Mucosa of descending colon (tissue), 3 donors: ENCODE measurements at regions not wholly inside any gene's neighbourhood (a gene's known extent, or its start where the extent isn't known, plus 50 kb on each side); places are given as distances from the start of the nearest gene placed in this dataset.

Experiments
- ATAC-seq: fragments of 200-7000 bp; cut with Tn5 transposase; one replicate; pipeline ENCODE4 v1.9.1; 2020; ENCODE audit warnings: mild to moderate bottlenecking, moderate library complexity
- DNase-seq, 3 donors: peaks; one replicate each; pipeline ENCODE4 v3.0.0-alpha.2; 2020
- H3K36me3 ChIP-seq: fragments of 200-600 bp; one replicate; pipeline ENCODE4 v1.8.0; 2021; ENCODE audit warnings: low read depth, mild to moderate bottlenecking
- H3K4me1 ChIP-seq: fragments of 200-600 bp; one replicate; pipeline ENCODE4 v1.8.0; 2021; ENCODE audit warnings: low read depth, mild to moderate bottlenecking
- H3K4me3 ChIP-seq: fragments of 200-600 bp; one replicate; pipeline ENCODE4 v1.8.0; 2021; ENCODE audit warnings: mild to moderate bottlenecking
- H3K9me3 ChIP-seq: fragments of 200-600 bp; one replicate; pipeline ENCODE4 v1.8.0; 2021; ENCODE audit warnings: mild to moderate bottlenecking
- intact Hi-C, 2 donors: fragments of 100-400 bp; cut with DNase I in 1 of 2; cut with micrococcal nuclease in 1 of 2; formaldehyde crosslinking; loops; one replicate each; pipeline versions ENCODE4 v1.11.0 to v1.11.1; 2022; cut with DNase I, micrococcal nuclease
- TF ChIP-seq, protein P1 (sequence below): fragments of 200-600 bp; IDR thresholded peaks from one replicate; pipeline ENCODE4 v1.8.0; 2022; ENCODE audit warnings: antibody characterized with exemption, mild to moderate bottlenecking
- donor health status: DM: no; HTN: no; CAD: no; lungs with moderate emphysema.
- donor health status: DM: no; HTN: no; CAD: no.
- donor health status: DM: no; HTN: yes; CAD: no.

DNA sequence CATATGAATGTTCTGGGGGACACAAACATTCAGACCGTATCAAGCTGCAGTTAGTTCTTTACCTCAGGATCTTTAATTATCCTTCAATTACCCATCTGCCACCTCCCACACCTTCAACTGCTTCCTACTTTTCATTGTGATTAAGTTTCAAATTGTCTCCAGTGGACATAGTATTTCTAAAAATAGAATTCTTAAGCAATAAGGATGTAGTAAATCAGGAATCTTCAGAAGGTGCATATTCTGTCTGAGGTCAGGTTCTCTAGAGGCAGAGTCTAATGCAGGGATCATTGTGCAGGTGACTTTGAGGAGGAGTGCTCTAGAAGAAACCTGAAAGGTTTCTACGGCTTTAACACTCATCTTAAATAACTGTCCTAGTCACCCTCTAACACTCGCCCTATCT lies 102.6 kb upstream of the PPP2R5A start:
- intact Hi-C loops: no loop called here
- ATAC-seq: peak; percentile 61
- no peaks in the 10 kb centered on the region for H3K9me3 ChIP-seq

GRCh38 chr1:212186427-212187207 lies 98.6 kb upstream of the PPP2R5A start:
- Histone ChIP-seq H3K4me3 (no peak overlapping the region), H3K36me3 (no peaks in the 10 kb centered on the region), H3K4me1 (no peaks in the 10 kb centered on the region), H3K9me3 (no peaks in the 10 kb centered on the region)
- intact Hi-C loops: no loop called here
- peak in 1 of 3 donors; percentile 59 for DNase-seq
- TF ChIP-seq, protein P1, sequence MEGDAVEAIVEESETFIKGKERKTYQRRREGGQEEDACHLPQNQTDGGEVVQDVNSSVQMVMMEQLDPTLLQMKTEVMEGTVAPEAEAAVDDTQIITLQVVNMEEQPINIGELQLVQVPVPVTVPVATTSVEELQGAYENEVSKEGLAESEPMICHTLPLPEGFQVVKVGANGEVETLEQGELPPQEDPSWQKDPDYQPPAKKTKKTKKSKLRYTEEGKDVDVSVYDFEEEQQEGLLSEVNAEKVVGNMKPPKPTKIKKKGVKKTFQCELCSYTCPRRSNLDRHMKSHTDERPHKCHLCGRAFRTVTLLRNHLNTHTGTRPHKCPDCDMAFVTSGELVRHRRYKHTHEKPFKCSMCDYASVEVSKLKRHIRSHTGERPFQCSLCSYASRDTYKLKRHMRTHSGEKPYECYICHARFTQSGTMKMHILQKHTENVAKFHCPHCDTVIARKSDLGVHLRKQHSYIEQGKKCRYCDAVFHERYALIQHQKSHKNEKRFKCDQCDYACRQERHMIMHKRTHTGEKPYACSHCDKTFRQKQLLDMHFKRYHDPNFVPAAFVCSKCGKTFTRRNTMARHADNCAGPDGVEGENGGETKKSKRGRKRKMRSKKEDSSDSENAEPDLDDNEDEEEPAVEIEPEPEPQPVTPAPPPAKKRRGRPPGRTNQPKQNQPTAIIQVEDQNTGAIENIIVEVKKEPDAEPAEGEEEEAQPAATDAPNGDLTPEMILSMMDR: no peak
- peak; percentile 96 for ATAC-seq

More for the DNA sequence above, 102.6 kb upstream of the PPP2R5A start:
- TF ChIP-seq, protein P1: no peak
- no peak overlapping the region for H3K4me3 ChIP-seq
- H3K4me1 ChIP-seq: no peaks in the 10 kb centered on the region
- no peak for DNase-seq
- H3K36me3 ChIP-seq: no peaks in the 10 kb centered on the region

DNA sequence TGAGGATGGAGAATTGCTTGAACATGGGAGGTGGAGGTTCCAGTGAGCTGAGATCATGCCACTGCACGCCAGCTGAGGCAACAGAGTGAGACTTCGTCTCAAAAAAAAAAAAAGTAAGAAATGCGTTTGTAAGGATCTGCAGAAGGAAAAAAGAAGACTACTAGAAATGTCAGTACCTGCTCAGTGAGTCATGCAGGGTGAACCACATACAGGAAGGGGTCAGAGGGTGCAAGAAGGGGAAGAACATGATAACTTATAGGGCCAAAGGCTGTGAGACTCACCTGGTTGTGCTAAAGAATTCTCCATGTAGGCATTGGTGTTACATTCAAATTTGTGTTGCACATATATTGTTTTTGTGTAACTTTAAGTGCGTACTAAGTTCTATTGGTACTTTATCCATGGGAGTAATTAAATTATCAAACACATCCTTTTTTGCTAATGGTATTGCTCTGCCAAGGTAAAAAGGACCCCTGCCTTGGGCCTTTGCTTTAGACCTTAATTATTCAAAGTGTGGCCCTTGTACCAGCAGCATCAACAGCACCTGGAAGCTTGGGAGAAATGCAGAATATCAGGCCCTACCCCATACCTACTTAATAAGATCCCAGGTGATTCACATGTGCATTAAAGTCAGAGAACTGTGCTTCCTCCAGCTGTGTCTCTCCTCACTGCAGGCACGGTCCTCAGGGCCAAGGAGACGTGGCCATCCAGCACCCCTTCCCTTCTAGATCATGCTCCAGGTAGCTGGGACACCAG lies 96.4 kb upstream of the PPP2R5A start:
- no peak for ATAC-seq
- TF ChIP-seq, protein P1: no peak
- no peak overlapping the region for H3K4me3 ChIP-seq
- intact Hi-C loops: no loop called here
- DNase-seq: no peak
- no peaks in the 10 kb centered on the region for H3K36me3 ChIP-seq
- H3K4me1 ChIP-seq: no peaks in the 10 kb centered on the region
- H3K9me3 ChIP-seq: no peaks in the 10 kb centered on the region

DNA sequence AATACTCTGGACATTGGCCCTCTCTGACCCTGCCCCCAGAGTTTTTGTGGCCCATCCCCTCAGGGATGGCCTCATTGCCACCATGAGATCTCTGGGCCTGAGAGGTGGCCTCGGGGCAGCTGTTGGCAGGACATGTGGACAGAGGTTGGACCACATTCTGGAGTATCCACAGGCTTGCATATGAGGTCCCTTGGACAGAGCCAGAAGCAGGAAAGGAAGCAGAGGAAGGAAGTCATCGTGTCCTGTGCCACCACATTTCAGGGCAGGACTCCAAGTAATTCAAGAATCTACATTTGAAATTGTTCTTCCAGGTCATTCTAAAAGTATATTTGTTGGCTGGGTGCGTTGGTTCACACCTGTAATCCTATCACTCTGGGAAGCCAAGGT lies 95.9 kb upstream of the PPP2R5A start:
- Histone ChIP-seq H3K9me3 (no peaks in the 10 kb centered on the region), H3K4me3 (no peak overlapping the region), H3K36me3 (no peaks in the 10 kb centered on the region), H3K4me1 (no peaks in the 10 kb centered on the region)
- TF ChIP-seq, protein P1: no peak
- intact Hi-C loops: no loop called here
- ATAC-seq: no peak
- no peak for DNase-seq

- no peaks in the 10 kb centered on the region for H3K9me3 ChIP-seq
- DNase-seq (no peak), ATAC-seq (no peak)
- no peaks in the 10 kb centered on the region for H3K36me3 ChIP-seq
- H3K4me3 ChIP-seq: no peak overlapping the region
- intact Hi-C loops: no loop called here
- no peaks in the 10 kb centered on the region for H3K4me1 ChIP-seq
- TF ChIP-seq, protein P1: no peak
Observed at GRCh38 chr1:212190169-212190568, 95.0 kb upstream of the PPP2R5A start.
